ENCODE measurements at regions not wholly inside any gene's neighbourhood (a gene's known extent, or its start where the extent isn't known, plus 50 kb on each side); places are given as distances from the start of the nearest gene placed in this dataset.

DNA sequence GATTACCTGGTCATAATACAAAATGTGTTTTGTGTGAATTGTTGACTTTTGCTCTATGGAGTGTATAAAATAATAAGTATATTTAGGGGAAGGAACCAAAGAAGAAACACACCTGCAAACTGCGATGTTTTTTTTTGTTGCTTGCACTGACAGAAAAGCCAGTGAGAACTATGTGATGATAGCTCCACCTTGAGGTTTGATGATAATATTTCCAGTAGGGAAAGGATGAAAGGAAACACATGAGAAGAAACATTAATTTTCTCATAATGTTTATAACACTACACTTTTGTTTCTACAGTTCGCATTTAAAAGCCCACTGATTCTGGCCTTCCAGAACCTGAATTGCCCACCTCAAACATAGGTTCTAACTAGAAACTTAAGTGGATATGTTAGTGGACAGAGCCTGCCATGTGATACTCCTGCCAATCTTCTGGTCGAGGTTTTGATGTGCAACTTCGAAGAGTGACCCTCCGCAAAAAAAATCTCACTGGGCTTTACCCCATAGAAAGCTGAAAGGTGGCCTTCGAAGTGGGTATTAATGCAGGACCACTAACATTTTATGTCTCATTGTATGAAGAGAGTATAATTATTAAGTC lies 476.4 kb upstream of the SPHKAP start:
- Mint-ChIP-seq H3K9me3 (no peaks in the 10 kb centered on the region), H3K27me3 (no peaks in the 10 kb centered on the region), H3K36me3 (ENCODE audit: low read depth) (no peaks in the 10 kb centered on the region), H3K4me1 (ENCODE audit: low read depth) (no peaks in the 10 kb centered on the region), H3K27ac (no peak overlapping the region), H3K4me3 (no peak overlapping the region)
- intact Hi-C loops (cut with micrococcal nuclease), result no loop called here

DNA sequence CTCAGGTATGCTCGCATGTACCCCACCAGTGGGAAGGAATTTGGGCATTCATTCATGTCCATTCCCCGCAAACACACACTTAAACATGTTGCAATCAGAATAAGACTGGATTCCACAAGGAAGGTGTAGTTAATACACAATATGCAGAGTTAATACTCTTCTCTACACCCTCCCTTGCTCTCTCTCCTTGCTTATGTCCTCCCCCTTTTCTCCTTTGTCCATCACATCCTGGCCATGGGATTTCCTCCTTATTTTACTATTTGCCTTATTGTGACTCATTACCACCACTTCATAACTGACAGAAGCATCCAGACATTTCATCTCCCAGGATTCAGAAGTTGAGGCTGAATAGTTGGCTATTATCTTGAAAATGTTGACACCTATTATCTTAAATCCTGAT lies 473.8 kb upstream of the SPHKAP start:
- intact Hi-C loops (cut with micrococcal nuclease), result no loop called here
- H3K27ac Mint-ChIP-seq, result no peak overlapping the region

DNA sequence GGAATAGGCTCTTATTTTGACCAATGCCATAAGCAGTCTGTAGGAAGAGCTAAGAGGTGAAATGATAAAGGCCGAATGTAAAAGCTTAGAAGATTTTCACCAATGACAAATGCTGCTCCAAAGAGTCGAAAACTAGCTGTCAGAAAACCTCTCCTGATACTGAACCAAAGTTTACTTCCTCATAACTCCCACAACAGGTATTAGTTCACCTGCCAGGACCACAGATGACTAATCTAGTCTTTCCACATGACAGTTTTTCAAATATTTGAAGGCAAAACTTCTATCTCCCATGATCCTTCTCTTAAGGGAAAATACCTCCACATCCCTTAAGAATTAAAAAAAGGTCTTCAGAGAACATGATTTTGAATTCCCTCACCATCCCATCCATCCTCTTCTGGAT lies 473.2 kb upstream of the SPHKAP start:
- Mint-ChIP-seq H3K9me3 (no peaks in the 10 kb centered on the region), H3K4me3 (no peak overlapping the region), H3K36me3 (ENCODE audit: low read depth) (no peaks in the 10 kb centered on the region), H3K27ac (no peak overlapping the region), H3K4me1 (ENCODE audit: low read depth) (no peaks in the 10 kb centered on the region), H3K27me3 (no peaks in the 10 kb centered on the region)
- intact Hi-C loops (cut with micrococcal nuclease), result no loop called here

More for the DNA sequence above, 473.8 kb upstream of the SPHKAP start:
- Mint-ChIP-seq H3K4me3 (no peak overlapping the region), H3K4me1 (ENCODE audit: low read depth) (no peaks in the 10 kb centered on the region), H3K9me3 (no peaks in the 10 kb centered on the region), H3K27me3 (no peaks in the 10 kb centered on the region), H3K36me3 (ENCODE audit: low read depth) (no peaks in the 10 kb centered on the region)

DNA sequence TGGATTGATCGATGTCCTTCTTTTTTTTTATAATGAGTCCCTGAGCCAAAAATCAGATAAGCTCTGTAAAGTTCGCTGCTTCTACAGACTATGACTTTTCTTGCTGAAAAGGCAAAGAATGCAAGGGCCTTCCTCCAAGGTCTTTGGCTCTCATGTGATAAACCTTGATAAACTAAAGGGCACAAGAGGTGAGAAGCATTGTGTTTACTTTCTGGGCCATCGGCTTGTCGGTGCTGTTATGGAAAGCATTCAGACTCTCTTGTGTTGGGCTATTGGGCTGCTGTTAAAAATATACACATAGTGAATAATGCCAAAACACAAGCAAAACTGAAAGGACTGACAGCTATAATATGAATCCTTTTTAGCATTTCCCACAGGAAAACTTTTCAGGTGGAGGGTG lies 472.4 kb upstream of the SPHKAP start:
- H3K4me3 Mint-ChIP-seq, result no peak overlapping the region
- H3K36me3 Mint-ChIP-seq (ENCODE audit: low read depth), result no peaks in the 10 kb centered on the region
- intact Hi-C loops (cut with micrococcal nuclease), result no loop called here
- H3K4me1 Mint-ChIP-seq (ENCODE audit: low read depth), result no peaks in the 10 kb centered on the region
- no peak overlapping the region for H3K27ac Mint-ChIP-seq
- H3K9me3 Mint-ChIP-seq, result no peaks in the 10 kb centered on the region
- no peaks in the 10 kb centered on the region for H3K27me3 Mint-ChIP-seq

DNA sequence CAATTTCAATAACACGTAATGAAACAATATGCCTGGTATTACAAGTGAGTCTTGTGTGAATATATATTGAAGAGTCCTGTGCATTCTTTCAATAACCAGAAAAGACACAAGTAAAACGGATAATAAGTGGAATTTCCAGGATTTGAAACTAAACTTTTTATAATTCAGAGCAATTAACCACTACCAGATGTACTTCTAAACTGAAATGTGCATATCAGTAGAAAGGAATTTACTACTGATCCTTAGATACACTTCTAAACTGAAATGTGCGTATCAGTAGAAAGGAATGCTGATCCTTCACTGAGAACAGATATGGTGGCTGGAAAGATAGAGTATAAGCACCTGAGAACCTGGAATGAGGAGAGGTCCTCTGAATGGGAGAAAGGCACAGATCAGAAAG lies 470.9 kb upstream of the SPHKAP start:
- no peaks in the 10 kb centered on the region for H3K36me3 Mint-ChIP-seq (ENCODE audit: low read depth)
- intact Hi-C loops (cut with micrococcal nuclease), result no loop called here
- H3K4me1 Mint-ChIP-seq (ENCODE audit: low read depth), result no peaks in the 10 kb centered on the region
- H3K27me3 Mint-ChIP-seq, result no peaks in the 10 kb centered on the region
- no peak overlapping the region for H3K27ac Mint-ChIP-seq
- no peaks in the 10 kb centered on the region for H3K9me3 Mint-ChIP-seq
- no peak overlapping the region for H3K4me3 Mint-ChIP-seq

DNA sequence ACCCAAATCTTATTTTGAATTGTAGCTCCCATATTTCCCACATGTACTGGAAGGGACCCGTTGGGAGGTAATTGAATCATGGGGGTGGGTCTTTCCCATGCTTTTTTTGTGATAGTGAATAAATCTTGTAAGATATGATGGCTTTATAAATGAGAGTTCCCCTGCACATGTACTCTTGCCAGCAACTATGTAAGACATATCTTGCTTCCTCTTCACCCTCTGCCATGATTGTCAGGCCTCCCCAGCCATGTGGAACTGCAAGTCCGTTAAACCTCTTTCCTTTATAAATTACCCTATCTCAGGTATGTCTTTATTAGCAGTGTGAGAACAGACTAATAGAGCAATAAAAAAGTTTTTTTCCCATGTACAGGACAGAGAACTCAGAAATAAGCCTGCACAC lies 468.4 kb upstream of the SPHKAP start:
- intact Hi-C loops (cut with micrococcal nuclease), result no loop called here

DNA sequence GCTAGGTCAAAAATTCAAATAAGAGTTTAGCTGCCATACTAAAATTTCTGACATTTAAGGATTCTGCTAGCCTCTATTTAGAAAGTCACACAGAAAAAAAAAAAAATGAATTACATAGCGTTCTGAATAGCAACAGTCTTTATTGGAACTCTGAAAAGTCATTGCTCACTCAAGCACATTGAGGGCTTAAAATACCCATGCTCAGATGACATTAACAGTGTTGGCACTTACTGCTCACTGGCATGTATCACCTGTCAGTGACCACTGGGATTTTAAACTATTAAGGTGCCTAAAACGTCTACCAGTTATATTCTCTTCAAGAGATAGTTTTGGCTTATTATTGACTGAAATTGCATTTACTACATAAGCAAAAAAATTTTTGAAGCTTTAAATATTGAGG lies 468.0 kb upstream of the SPHKAP start:
- H3K27me3 Mint-ChIP-seq, result no peaks in the 10 kb centered on the region
- H3K27ac Mint-ChIP-seq, result no peak overlapping the region
- H3K36me3 Mint-ChIP-seq (ENCODE audit: low read depth), result no peaks in the 10 kb centered on the region
- H3K9me3 Mint-ChIP-seq, result no peaks in the 10 kb centered on the region
- intact Hi-C loops (cut with micrococcal nuclease), result no loop called here
- H3K4me3 Mint-ChIP-seq, result no peak overlapping the region
- H3K4me1 Mint-ChIP-seq (ENCODE audit: low read depth), result no peaks in the 10 kb centered on the region

More for the DNA sequence above, 468.4 kb upstream of the SPHKAP start:
- Mint-ChIP-seq H3K27me3 (no peaks in the 10 kb centered on the region), H3K4me3 (no peak overlapping the region), H3K4me1 (ENCODE audit: low read depth) (no peaks in the 10 kb centered on the region), H3K27ac (no peak overlapping the region), H3K9me3 (no peaks in the 10 kb centered on the region), H3K36me3 (ENCODE audit: low read depth) (no peaks in the 10 kb centered on the region)

DNA sequence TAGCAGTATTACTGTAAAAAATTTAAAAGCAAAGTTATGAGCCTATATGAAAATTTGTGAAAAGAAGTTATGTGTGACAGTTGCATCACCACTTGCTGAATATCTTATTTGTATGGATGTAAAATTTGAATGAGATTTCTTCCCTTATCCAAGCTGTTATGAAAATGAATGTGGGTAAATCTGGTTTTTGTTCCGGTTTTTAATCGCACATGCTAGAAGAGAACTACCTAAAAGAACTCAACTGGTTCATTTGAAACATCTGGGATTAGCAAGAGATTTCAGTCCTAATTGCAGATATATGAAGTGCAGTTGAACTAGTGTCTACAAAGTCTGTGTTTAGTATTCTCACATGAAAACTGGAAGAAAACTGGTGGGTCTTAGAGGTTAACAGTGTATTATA lies 467.1 kb upstream of the SPHKAP start:
- Mint-ChIP-seq H3K9me3 (no peaks in the 10 kb centered on the region), H3K4me3 (no peak overlapping the region), H3K27ac (no peak overlapping the region), H3K27me3 (no peaks in the 10 kb centered on the region), H3K4me1 (ENCODE audit: low read depth) (no peaks in the 10 kb centered on the region), H3K36me3 (ENCODE audit: low read depth) (no peaks in the 10 kb centered on the region)
- intact Hi-C loops (cut with micrococcal nuclease), result no loop called here

DNA sequence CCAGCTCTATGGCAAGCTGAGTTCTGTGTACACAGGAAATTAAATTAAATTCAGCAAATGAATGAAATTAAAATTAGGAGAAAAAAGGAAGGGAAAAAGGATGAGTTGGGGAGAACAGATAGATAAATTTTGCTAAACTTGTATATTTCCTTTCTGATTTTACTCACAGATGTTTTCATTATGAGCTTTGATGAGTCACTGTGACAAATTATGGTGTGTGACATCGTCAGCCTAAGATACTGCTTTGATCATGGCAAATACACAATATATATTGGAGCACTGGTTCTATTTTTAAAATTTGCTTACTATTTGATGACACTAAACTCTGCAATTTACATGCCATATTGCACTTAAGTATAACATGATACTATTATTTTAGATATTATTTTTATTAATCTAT lies 464.6 kb upstream of the SPHKAP start:
- H3K9me3 Mint-ChIP-seq, result no peaks in the 10 kb centered on the region
- H3K4me1 Mint-ChIP-seq (ENCODE audit: low read depth), result no peaks in the 10 kb centered on the region
- H3K27me3 Mint-ChIP-seq, result no peaks in the 10 kb centered on the region
- H3K36me3 Mint-ChIP-seq (ENCODE audit: low read depth), result no peaks in the 10 kb centered on the region
- no peak overlapping the region for H3K4me3 Mint-ChIP-seq
- H3K27ac Mint-ChIP-seq, result no peak overlapping the region
- intact Hi-C loops (cut with micrococcal nuclease), result no loop called here

DNA sequence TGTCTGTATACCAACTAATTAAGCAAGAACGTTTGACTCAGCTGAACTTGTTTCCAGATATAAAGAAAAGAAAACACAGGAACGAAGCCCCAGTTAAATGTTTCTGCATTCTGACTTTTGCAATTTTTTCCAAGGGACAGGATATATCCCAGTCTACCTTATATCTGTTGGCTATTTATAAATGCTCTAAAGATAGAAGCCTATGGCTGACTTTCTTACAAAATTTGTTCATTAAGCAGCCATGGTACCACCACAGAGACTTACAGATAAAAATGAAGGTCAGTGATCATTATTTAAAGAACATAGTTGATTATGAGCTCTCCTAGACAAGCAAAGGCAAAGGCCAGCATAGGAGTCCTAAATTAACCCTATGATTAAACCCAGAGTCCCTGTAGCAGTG lies 462.7 kb upstream of the SPHKAP start:
- intact Hi-C loops (cut with micrococcal nuclease), result no loop called here
- Mint-ChIP-seq H3K4me3 (no peak overlapping the region), H3K27me3 (no peaks in the 10 kb centered on the region), H3K9me3 (no peaks in the 10 kb centered on the region), H3K36me3 (ENCODE audit: low read depth) (no peaks in the 10 kb centered on the region), H3K27ac (no peak overlapping the region), H3K4me1 (ENCODE audit: low read depth) (no peaks in the 10 kb centered on the region)

DNA sequence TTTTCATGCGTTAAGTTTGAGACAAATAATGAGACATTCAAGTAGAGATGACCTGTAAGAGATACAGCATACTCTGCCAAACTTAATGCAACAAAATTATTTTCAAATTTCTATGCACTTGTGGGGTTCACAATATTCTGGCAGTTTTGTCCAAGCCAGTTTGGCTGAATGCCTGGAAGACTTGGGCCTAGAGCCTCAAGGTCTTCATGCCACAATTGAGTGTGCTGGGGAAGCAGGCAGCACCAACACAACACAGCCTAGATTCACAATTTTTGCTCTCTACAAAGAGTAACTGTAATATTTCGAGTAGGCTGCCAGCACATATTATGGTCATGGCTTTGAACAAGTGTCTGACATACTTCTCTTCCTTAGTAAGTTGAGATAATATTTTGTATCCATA lies 461.4 kb upstream of the SPHKAP start:
- intact Hi-C loops (cut with micrococcal nuclease), result no loop called here
- H3K4me3 Mint-ChIP-seq, result no peak overlapping the region
- H3K9me3 Mint-ChIP-seq, result no peaks in the 10 kb centered on the region
- no peaks in the 10 kb centered on the region for H3K36me3 Mint-ChIP-seq (ENCODE audit: low read depth)
- H3K27ac Mint-ChIP-seq, result no peak overlapping the region
- no peaks in the 10 kb centered on the region for H3K4me1 Mint-ChIP-seq (ENCODE audit: low read depth)
- H3K27me3 Mint-ChIP-seq, result no peaks in the 10 kb centered on the region

DNA sequence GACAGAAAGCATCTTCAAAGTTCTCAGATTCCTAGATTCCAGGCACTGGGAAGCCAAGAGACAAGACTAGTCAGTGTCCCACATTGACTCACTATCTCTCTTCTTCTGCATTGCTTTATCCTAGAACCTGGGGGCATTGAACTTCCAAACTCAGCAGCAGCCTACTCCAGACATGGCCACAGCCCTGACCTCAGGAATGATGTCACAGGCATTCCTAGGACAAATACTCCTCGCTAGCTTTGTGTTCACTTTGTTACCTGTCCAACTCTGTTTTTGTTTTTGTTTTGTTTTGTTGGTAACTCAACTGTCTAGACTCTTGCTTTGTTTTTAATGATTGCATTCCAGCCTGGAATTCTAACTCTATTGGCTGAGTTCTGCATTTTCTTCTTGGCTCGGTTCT lies 449.3 kb upstream of the SPHKAP start:
- Mint-ChIP-seq H3K4me1 (ENCODE audit: low read depth) (no peaks in the 10 kb centered on the region), H3K36me3 (ENCODE audit: low read depth) (no peaks in the 10 kb centered on the region), H3K27me3 (no peaks in the 10 kb centered on the region), H3K27ac (no peak overlapping the region), H3K4me3 (no peak overlapping the region), H3K9me3 (peaks cover 9% of the 10 kb centered on the region)
- intact Hi-C loops (cut with micrococcal nuclease), result no loop called here

DNA sequence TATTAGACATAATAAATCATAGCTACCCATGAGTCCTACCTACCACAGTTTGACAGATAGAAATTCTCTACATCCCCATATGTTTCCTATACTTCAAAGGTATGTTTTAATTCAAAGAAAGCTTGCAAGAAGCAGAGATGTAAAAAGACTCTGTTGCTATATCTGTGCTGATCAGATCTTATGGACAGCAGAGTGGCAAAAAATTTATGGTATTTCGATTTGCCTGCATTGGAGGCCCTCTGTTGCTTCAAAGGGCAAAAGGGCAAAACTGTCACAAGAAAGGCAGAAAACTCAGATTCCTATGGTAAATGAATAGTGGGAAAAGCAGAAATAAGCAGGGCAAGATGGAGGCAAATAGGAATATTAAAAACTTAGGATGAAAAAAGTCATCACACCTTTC lies 447.8 kb upstream of the SPHKAP start:
- intact Hi-C loops (cut with micrococcal nuclease), result no loop called here
- Mint-ChIP-seq H3K27me3 (no peaks in the 10 kb centered on the region), H3K36me3 (ENCODE audit: low read depth) (no peaks in the 10 kb centered on the region), H3K4me3 (no peak overlapping the region), H3K27ac (no peak overlapping the region), H3K4me1 (ENCODE audit: low read depth) (no peaks in the 10 kb centered on the region), H3K9me3 (peaks cover 1% of the 10 kb centered on the region)

DNA sequence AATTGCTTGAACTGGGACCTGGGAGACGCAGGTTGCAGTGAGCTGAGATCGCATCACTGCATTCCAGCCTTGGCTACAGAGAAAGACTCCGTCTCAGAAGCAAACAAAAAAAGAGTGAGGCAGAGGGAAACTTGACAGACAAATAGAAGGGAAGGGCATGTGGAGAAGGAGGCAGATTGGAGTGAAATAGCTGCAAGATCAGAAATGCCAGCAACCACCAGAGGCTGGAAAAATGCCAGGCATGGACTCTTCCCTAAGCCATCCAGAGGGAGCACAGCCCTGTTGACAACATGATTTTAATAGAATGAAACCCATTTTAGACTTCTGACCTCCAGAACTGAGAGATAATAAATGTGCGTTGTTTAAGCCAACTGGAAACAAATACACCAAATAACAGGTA lies 447.2 kb upstream of the SPHKAP start:
- no peaks in the 10 kb centered on the region for H3K4me1 Mint-ChIP-seq (ENCODE audit: low read depth)
- no peak overlapping the region for H3K27ac Mint-ChIP-seq
- no peak overlapping the region for H3K4me3 Mint-ChIP-seq
- no peaks in the 10 kb centered on the region for H3K36me3 Mint-ChIP-seq (ENCODE audit: low read depth)
- no peaks in the 10 kb centered on the region for H3K9me3 Mint-ChIP-seq
- H3K27me3 Mint-ChIP-seq, result no peaks in the 10 kb centered on the region
- intact Hi-C loops (cut with micrococcal nuclease), result no loop called here

DNA sequence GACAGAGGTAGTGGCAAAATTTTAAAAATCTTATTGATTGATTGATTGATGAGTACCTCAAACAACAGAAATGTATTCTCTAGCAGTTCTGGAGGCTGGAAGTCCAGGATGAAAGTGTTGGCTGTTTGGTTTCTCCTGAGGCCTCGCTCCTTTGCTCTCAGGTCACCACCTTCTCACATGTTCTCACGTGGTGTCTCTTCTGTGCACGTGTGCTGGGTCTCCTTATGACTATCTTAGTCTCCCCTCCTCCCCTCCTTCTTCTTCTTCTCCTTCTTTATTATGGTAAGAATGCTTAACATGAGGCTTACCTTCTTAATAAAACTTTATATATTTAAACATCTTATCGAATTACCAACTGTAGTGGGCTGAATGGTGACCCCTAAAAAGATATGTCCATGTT lies 446.0 kb upstream of the SPHKAP start:
- H3K4me3 Mint-ChIP-seq, result no peak overlapping the region
- H3K36me3 Mint-ChIP-seq (ENCODE audit: low read depth), result no peaks in the 10 kb centered on the region
- H3K27me3 Mint-ChIP-seq, result no peaks in the 10 kb centered on the region
- no peaks in the 10 kb centered on the region for H3K9me3 Mint-ChIP-seq
- no peaks in the 10 kb centered on the region for H3K4me1 Mint-ChIP-seq (ENCODE audit: low read depth)
- no peak overlapping the region for H3K27ac Mint-ChIP-seq
- intact Hi-C loops (cut with micrococcal nuclease), result no loop called here
